ENCODE measurements at regions not wholly inside any gene's neighbourhood (a gene's known extent, or its start where the extent isn't known, plus 50 kb on each side); places are given as distances from the start of the nearest gene placed in this dataset.

DNA sequence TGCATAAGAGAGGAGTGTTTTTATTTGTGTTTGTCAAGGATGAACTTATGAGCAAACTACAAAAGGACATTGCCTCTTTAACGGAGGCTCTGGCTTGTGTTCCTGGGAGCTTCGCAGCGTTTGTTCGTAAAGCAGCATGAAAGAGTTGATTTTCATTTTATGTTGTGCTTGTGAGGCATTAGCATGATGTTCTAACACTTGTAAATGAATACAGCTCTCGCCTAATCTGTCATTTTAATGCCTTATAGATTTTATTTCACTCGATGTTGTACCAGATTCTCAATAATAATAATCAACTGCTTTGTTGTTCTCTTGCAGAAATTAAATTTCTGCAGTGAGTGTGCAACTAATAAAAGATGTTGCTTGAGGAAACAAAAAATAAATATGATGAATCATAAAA is 687.3 kb upstream of the FANCL start:
- TF ChIP-seq EZH2 (IDR thresholded peaks at IDR 0.05; ENCODE audit: borderline replicate concordance, insufficient read depth, low read depth, low read length, poor library complexity, severe bottlenecking): no peak
- TF ChIP-seq, protein P1, sequence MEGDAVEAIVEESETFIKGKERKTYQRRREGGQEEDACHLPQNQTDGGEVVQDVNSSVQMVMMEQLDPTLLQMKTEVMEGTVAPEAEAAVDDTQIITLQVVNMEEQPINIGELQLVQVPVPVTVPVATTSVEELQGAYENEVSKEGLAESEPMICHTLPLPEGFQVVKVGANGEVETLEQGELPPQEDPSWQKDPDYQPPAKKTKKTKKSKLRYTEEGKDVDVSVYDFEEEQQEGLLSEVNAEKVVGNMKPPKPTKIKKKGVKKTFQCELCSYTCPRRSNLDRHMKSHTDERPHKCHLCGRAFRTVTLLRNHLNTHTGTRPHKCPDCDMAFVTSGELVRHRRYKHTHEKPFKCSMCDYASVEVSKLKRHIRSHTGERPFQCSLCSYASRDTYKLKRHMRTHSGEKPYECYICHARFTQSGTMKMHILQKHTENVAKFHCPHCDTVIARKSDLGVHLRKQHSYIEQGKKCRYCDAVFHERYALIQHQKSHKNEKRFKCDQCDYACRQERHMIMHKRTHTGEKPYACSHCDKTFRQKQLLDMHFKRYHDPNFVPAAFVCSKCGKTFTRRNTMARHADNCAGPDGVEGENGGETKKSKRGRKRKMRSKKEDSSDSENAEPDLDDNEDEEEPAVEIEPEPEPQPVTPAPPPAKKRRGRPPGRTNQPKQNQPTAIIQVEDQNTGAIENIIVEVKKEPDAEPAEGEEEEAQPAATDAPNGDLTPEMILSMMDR (IDR thresholded peaks at IDR 0.05): no peak
